Osteoblast (primary cell): ENCODE measurements at regions not wholly inside any gene's neighbourhood (a gene's known extent, or its start where the extent isn't known, plus 50 kb on each side); places are given as distances from the start of the nearest gene placed in this dataset.

ENCODE experiments used
- DNase-seq: peaks from one replicate; pipeline ENCODE4 v3.0.0; 2011; ENCODE audit warnings: low spot score, mixed read lengths; ENCODE audit not compliant: insufficient read length; ENCODE audit errors: missing footprints
- H2AFZ ChIP-seq: 2 replicates; pipeline ENCODE4 v1.6.0; 2011; ENCODE audit warnings: mild to moderate bottlenecking, low read length
- H3K27ac ChIP-seq: 2 replicates; pipeline ENCODE4 v1.5.1; 2011; ENCODE audit warnings: mild to moderate bottlenecking, low read depth, low read length, moderate library complexity
- H3K27me3 ChIP-seq: 2 replicates; pipeline ENCODE4 v1.6.0; 2012; ENCODE audit warnings: mild to moderate bottlenecking, control low read depth, inconsistent platforms, low read length, moderate library complexity; ENCODE audit not compliant: insufficient read depth
- H3K36me3 ChIP-seq: 2 replicates; pipeline ENCODE4 v1.5.1; 2011; ENCODE audit warnings: mild to moderate bottlenecking, low read length, control low read depth, moderate library complexity; ENCODE audit not compliant: insufficient read depth
- H3K4me1 ChIP-seq: 2 replicates; pipeline ENCODE4 v1.5.1; 2011; ENCODE audit warnings: mild to moderate bottlenecking, low read length, control low read depth, moderate library complexity; ENCODE audit not compliant: insufficient read depth
- H3K4me2 ChIP-seq: 2 replicates; pipeline ENCODE4 v1.6.0; 2011; ENCODE audit warnings: mild to moderate bottlenecking, low read length; ENCODE audit not compliant: insufficient read depth
- H3K4me3 ChIP-seq: fragments of 200-600 bp; sonication (generic); 3 replicates; pipeline ENCODE4 v1.5.1; 2012; ENCODE audit warnings: mild to moderate bottlenecking, low read length, inconsistent platforms; ENCODE audit not compliant: insufficient read depth
- H3K79me2 ChIP-seq: 2 replicates; pipeline ENCODE4 v1.6.0; 2012; ENCODE audit warnings: mild to moderate bottlenecking, low read length, control low read depth, inconsistent platforms; ENCODE audit not compliant: insufficient read depth
- H3K9me3 ChIP-seq: 2 replicates; pipeline ENCODE4 v1.5.1; 2011; ENCODE audit warnings: low read depth, low read length, control low read depth
- H4K20me1 ChIP-seq: 2 replicates; pipeline ENCODE4 v1.6.0; 2012; ENCODE audit warnings: mild to moderate bottlenecking, low read length, control low read depth; ENCODE audit not compliant: insufficient read depth
- TF ChIP-seq, protein P1 (sequence below): IDR thresholded peaks from 2 replicates; pipeline ENCODE4 v1.5.1; 2011; ENCODE audit warnings: mild to moderate bottlenecking, low read depth, low read length, moderate library complexity; ENCODE audit errors: extremely low read depth

DNA sequence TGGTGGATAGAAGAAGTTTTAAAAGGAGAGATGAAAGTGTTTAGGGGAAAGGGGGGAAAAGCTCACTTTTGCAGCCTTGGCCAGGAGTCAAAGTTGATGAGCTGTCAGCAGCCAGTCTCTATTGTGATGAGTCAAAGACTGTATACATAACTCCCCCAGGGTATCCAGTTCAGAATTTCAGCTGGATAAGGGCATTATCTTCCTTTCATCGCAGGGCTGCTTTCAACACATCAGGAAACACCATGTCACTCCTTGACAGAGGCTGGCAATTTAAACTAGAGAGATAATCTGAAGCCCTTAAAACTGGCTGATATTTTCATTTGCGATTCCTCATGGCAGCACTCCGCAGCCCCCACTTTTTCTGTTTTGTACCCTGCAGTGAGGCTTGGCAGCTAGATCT is 328.5 kb downstream of the TBX15 start:
- Histone ChIP-seq H3K4me1 (no peaks in the 10 kb centered on the region), H3K9me3 (no peaks in the 10 kb centered on the region), H3K79me2 (no peaks in the 10 kb centered on the region), H3K36me3 (no peaks in the 10 kb centered on the region), H4K20me1 (no peaks in the 10 kb centered on the region), H2AFZ (no peak overlapping the region), H3K27ac (no peak overlapping the region), H3K27me3 (no peaks in the 10 kb centered on the region), H3K4me3 (no peak overlapping the region), H3K4me2 (no peak overlapping the region)
- no peak for DNase-seq
- TF ChIP-seq, protein P1, sequence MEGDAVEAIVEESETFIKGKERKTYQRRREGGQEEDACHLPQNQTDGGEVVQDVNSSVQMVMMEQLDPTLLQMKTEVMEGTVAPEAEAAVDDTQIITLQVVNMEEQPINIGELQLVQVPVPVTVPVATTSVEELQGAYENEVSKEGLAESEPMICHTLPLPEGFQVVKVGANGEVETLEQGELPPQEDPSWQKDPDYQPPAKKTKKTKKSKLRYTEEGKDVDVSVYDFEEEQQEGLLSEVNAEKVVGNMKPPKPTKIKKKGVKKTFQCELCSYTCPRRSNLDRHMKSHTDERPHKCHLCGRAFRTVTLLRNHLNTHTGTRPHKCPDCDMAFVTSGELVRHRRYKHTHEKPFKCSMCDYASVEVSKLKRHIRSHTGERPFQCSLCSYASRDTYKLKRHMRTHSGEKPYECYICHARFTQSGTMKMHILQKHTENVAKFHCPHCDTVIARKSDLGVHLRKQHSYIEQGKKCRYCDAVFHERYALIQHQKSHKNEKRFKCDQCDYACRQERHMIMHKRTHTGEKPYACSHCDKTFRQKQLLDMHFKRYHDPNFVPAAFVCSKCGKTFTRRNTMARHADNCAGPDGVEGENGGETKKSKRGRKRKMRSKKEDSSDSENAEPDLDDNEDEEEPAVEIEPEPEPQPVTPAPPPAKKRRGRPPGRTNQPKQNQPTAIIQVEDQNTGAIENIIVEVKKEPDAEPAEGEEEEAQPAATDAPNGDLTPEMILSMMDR = no peak

DNA sequence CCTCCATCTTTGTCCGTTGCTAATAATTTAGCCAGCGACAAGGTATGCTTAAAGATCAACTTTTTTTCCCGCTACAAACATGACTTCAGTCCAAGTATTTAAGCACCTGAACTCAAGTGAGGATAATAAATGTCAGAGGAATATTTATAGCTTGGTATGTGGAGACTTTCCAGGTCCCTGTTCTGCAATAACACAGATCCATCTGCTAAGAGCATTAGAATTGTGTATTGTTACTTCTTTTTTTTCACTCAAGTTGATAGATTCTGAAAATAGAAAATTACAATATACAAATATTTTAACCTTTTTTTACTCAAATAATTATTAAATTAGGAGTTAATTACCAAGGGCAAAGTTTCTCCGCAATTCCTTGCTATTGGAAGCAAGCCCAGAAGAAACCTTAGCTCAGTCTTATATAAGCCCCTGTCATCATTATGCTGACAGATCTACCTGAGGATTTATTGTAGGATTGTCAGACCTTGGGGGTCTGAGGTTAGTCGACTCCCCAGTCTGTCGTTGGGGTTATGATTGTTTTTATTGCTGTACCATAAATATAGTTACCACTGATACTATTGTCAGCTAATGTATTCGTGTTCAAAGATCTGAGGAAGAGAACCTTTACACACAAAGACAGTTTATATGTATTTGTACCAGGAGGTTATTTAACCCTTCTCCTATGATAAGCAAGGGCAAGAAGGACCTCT is 337.9 kb downstream of the TBX15 start:
- TF ChIP-seq, protein P1 = no peak
- H3K36me3 ChIP-seq = no peaks in the 10 kb centered on the region
- H3K4me1 ChIP-seq = no peaks in the 10 kb centered on the region
- H3K9me3 ChIP-seq = no peaks in the 10 kb centered on the region
- no peak overlapping the region for H3K4me2 ChIP-seq
- H3K27me3 ChIP-seq = no peaks in the 10 kb centered on the region
- H3K4me3 ChIP-seq = no peak overlapping the region
- H3K27ac ChIP-seq = no peak overlapping the region
- no peak for DNase-seq
- H3K79me2 ChIP-seq = no peaks in the 10 kb centered on the region
- no peak overlapping the region for H2AFZ ChIP-seq
- no peaks in the 10 kb centered on the region for H4K20me1 ChIP-seq

DNA sequence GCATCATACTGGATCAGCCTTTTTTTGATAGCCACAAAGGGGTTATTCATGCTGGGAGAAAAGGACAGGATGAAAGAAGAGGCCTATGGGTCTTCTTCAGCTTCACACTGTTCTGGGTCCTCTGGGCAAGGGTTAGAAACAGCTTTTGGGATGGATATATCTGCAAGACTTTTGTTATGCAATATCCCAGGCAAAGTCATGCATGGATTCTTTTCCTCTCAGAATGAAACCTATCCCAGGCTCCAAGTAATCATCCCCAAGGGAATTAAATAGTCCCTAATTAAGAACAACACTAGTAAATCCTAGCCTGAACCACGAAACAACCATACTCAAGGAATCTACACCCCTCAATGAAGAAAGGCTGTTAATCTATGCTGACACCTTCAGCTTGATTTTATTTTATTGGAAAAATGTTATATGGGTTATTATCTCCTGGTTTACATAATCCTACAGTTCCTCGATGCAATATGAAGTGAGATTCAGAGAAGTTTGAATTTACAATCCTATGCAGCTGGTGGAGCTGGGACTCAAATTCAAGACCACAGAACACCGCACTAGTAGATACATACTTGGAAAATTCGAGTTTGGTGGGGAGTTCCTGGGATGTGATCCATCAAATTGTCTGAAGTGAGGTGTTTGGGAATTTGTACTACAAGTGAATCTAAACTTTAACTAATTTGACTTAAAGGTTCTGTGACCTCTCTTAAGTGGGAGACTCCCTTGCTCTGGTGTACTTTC is 338.6 kb downstream of the TBX15 start:
- H3K9me3 ChIP-seq = no peaks in the 10 kb centered on the region
- no peaks in the 10 kb centered on the region for H4K20me1 ChIP-seq
- no peak overlapping the region for H3K27ac ChIP-seq
- no peak overlapping the region for H3K4me2 ChIP-seq
- no peaks in the 10 kb centered on the region for H3K79me2 ChIP-seq
- H2AFZ ChIP-seq = no peak overlapping the region
- peak; percentile 3 for DNase-seq
- TF ChIP-seq, protein P1 = no peak
- H3K4me3 ChIP-seq = no peak overlapping the region
- H3K27me3 ChIP-seq = no peaks in the 10 kb centered on the region
- H3K4me1 ChIP-seq = no peaks in the 10 kb centered on the region
- no peaks in the 10 kb centered on the region for H3K36me3 ChIP-seq

DNA sequence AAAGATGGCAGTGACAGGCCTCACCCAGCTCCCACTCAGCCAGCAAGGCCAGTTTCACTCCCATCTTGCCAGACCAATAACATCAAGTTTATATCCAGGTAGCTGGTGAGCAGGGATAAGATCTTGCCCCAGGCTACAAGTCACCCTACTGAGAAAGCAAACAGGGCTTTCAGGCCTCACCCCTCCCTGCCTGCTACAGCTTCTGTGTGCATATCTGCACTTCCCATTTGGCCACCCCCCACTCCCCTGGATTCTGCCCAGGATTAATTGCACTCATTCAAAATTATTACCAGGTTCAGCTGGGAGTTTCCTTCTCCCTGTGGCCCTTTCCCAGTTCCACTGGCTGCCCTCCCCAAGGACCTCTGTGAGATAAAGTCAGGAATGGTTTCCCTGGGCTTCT is 352.1 kb downstream of the TBX15 start:
- H3K27ac ChIP-seq = no peak overlapping the region
- H2AFZ ChIP-seq = no peak overlapping the region
- H3K79me2 ChIP-seq = no peaks in the 10 kb centered on the region
- no peaks in the 10 kb centered on the region for H3K36me3 ChIP-seq
- no peak overlapping the region for H3K4me2 ChIP-seq
- H4K20me1 ChIP-seq = no peaks in the 10 kb centered on the region
- no peaks in the 10 kb centered on the region for H3K27me3 ChIP-seq
- H3K4me3 ChIP-seq = no peak overlapping the region
- no peaks in the 10 kb centered on the region for H3K4me1 ChIP-seq
- no peak for DNase-seq
- H3K9me3 ChIP-seq = no peaks in the 10 kb centered on the region
- TF ChIP-seq, protein P1 = no peak
